K562 (cell line): ENCODE measurements at regions not wholly inside any gene's neighbourhood (a gene's known extent, or its start where the extent isn't known, plus 50 kb on each side); places are given as distances from the start of the nearest gene placed in this dataset.

ENCODE experiments used
- ATAC-seq: fragments of 200-7000 bp; cut with Tn5 transposase; 3 replicates; pipeline ENCODE4 v1.9.1; 2020; ENCODE audit warnings: moderate library complexity
- BruUV-seq: library from RNA; stranded (reverse); fragments of 400-500 nt; replicated peaks from 2 replicates; lab custom pipeline; 2021; lab: Mats Ljungman, UMichigan
- CTCF ChIA-PET: fragments of 300-600 bp; formaldehyde crosslinking; extraction: SDS; loops from one replicate; lab custom pipeline; 2021; ENCODE audit warnings: low intra/inter-chr PET ratio; lab: Yijun Ruan, JAX
- POLR2A ChIA-PET: fragments of 300-600, 350-650 bp; sonication (Branson Sonifier 250); formaldehyde crosslinking; extraction: SDS; loops from one replicate; lab custom pipeline; 2021; ENCODE audit warnings: antibody characterized with exemption, inconsistent platforms; lab: Yijun Ruan, JAX
- DNase-seq, 4 experiments: peaks; one replicate each; pipeline versions ENCODE4 v3.0.0 to v3.0.0-alpha.2; 2011 to 2018; ENCODE audit warnings: low spot score in 3 of 4, mixed read lengths in 3 of 4; ENCODE audit errors: extremely low read depth in 1 of 4
- FAIRE-seq: peaks from 2 replicates; lab custom pipeline; 2011; peaks lifted over from hg19 to GRCh38; lab: Jason Lieb, UNC
- H2AFZ ChIP-seq: 2 replicates; pipeline ENCODE4 v1.6.0; 2011; ENCODE audit warnings: low read depth, low read length, control low read depth, inconsistent platforms
- H3K27ac ChIP-seq: fragments of 200-600 bp; 3 replicates; pipeline ENCODE4 v1.8.0; 2011; ENCODE audit warnings: low read depth, mild to moderate bottlenecking, control low read depth, inconsistent platforms, low read length, moderate library complexity, mixed read lengths; ENCODE audit errors: extremely low read depth
- H3K27me3 ChIP-seq, 2 experiments: fragments of 300-600 bp in 1 of 2; 2 replicates in 1 of 2; 3 replicates in 1 of 2; pipeline versions ENCODE4 v1.6.0 to v1.8.0; 2011; ENCODE audit warnings: inconsistent platforms in 2 of 2, low read length in 2 of 2, mild to moderate bottlenecking in 1 of 2, mixed read lengths in 1 of 2, moderate library complexity in 1 of 2; ENCODE audit not compliant: control insufficient read depth in 2 of 2, insufficient read depth in 2 of 2
- H3K36me3 ChIP-seq: fragments of 300-600 bp; 3 replicates; pipeline ENCODE4 v1.8.0; 2011; ENCODE audit warnings: mild to moderate bottlenecking, low read length, inconsistent platforms; ENCODE audit not compliant: control insufficient read depth, insufficient read depth
- H3K4me1 ChIP-seq, 2 experiments: fragments of 200-600 bp in 1 of 2; replicated peaks in 1 of 2; 2 replicates in 1 of 2; 3 replicates in 1 of 2; pipeline versions ENCODE4 v1.5.1 to v1.8.0; 2011; ENCODE audit warnings: inconsistent platforms in 2 of 2, low read length in 2 of 2, mild to moderate bottlenecking in 1 of 2, mixed read lengths in 1 of 2, moderate library complexity in 1 of 2; ENCODE audit not compliant: control insufficient read depth in 2 of 2, insufficient read depth in 2 of 2
- H3K4me2 ChIP-seq: 2 replicates; pipeline ENCODE4 v1.6.1; 2011; ENCODE audit warnings: low read length, control low read depth, inconsistent platforms, mixed read lengths; ENCODE audit not compliant: insufficient read depth
- H3K4me3 ChIP-seq: fragments of 200-600 bp; sonication (generic), shearing (Covaris generic); 2 replicates; pipeline ENCODE4 v1.5.1; 2016; ENCODE audit warnings: control low read depth, inconsistent platforms
- H3K79me2 ChIP-seq: fragments of 200-600 bp; 3 replicates; pipeline ENCODE4 v1.8.0; 2011; ENCODE audit warnings: low read length, inconsistent platforms; ENCODE audit not compliant: control insufficient read depth, insufficient read depth
- H3K9ac ChIP-seq, 2 experiments: 2 replicates each; pipeline versions ENCODE4 v1.6.0 to v1.6.1; 2011; ENCODE audit warnings: low read depth in 2 of 2, low read length in 2 of 2, control low read depth in 1 of 2, inconsistent platforms in 1 of 2, mild to moderate bottlenecking in 1 of 2, mixed read lengths in 1 of 2; ENCODE audit not compliant: insufficient read depth in 1 of 2
- H3K9me1 ChIP-seq: one replicate; pipeline ENCODE4 v1.6.0; 2011; ENCODE audit warnings: inconsistent platforms, mild to moderate bottlenecking, low read length, moderate library complexity; ENCODE audit not compliant: control insufficient read depth, insufficient read depth
- H3K9me3 ChIP-seq: replicated peaks from 2 replicates; pipeline ENCODE4 v1.5.1; 2011; ENCODE audit warnings: low read depth, low read length, inconsistent platforms; ENCODE audit not compliant: control insufficient read depth, insufficient read depth
- H4K20me1 ChIP-seq: replicated peaks from 2 replicates; pipeline ENCODE4 v1.6.1; 2011; ENCODE audit warnings: low read length, inconsistent platforms, mixed read lengths; ENCODE audit not compliant: control insufficient read depth, insufficient read depth
- ARID1B ChIP-seq: fragments of 450-650 bp; IDR thresholded peaks from 2 replicates; pipeline ENCODE4 v1.6.1; 2016; ENCODE audit warnings: antibody characterized with exemption, mild to moderate bottlenecking, inconsistent platforms
- ATF1 ChIP-seq, 2 experiments: fragments of 450-650 bp in 1 of 2; IDR thresholded peaks; 2 replicates each; pipeline ENCODE4 v1.6.1; 2016; ENCODE audit warnings: missing compliant biosample characterization in 1 of 2, missing genetic modification characterization in 1 of 2
- CBFB ChIP-seq: sonication (generic); formaldehyde crosslinking; IDR thresholded peaks from 2 replicates; pipeline ENCODE4 v1.4.0; 2020; ENCODE audit warnings: mild to moderate bottlenecking, missing genetic modification reagents
- CBX3 ChIP-seq, 2 experiments: IDR thresholded peaks; 1 replicate in 1 of 2; 2 replicates in 1 of 2; pipeline ENCODE4 v1.6.1; 2012; ENCODE audit warnings: inconsistent platforms in 2 of 2, low read length in 2 of 2, borderline replicate concordance in 1 of 2, control low read depth in 1 of 2
- DDX20 ChIP-seq: fragments of 450-650 bp; IDR thresholded peaks from 2 replicates; pipeline ENCODE4 v1.6.1; 2016; ENCODE audit warnings: missing genetic modification characterization, low read depth, mild to moderate bottlenecking, missing compliant biosample characterization, moderate library complexity
- FOXK1 ChIP-seq: sonication (generic); formaldehyde crosslinking; IDR thresholded peaks from 2 replicates; pipeline ENCODE4 v1.8.0; 2022; ENCODE audit warnings: missing genetic modification reagents, mild to moderate bottlenecking, borderline replicate concordance
- FOXO4 ChIP-seq: fragments of 450-650 bp; formaldehyde crosslinking; IDR thresholded peaks from 2 replicates; pipeline ENCODE4 v1.4.0; 2020; ENCODE audit warnings: mild to moderate bottlenecking, moderate library complexity
- LEF1 ChIP-seq: fragments of 450-650 bp; IDR thresholded peaks from 2 replicates; pipeline ENCODE4 v1.6.1; 2016; ENCODE audit warnings: mild to moderate bottlenecking
- MXD1 ChIP-seq: fragments of 250-450 bp; sonication (Bioruptor Pico); IDR thresholded peaks from 2 replicates; pipeline ENCODE4 v1.8.0; 2021; ENCODE audit warnings: borderline replicate concordance, mild to moderate bottlenecking, moderate library complexity; ENCODE audit not compliant: poor library complexity, severe bottlenecking
- NFIC ChIP-seq: fragments of 450-650 bp; IDR thresholded peaks from 2 replicates; pipeline ENCODE4 v1.6.1; 2017; ENCODE audit warnings: mild to moderate bottlenecking, inconsistent platforms
- SP2 ChIP-seq: IDR thresholded peaks from 2 replicates; pipeline ENCODE4 v1.6.1; 2011; ENCODE audit warnings: mild to moderate bottlenecking, low read depth, low read length, moderate library complexity; ENCODE audit not compliant: poor library complexity, severe bottlenecking; ENCODE audit errors: extremely low read depth
- THAP7 ChIP-seq: fragments of 250-450 bp; sonication (Bioruptor Pico); IDR thresholded peaks from 2 replicates; pipeline ENCODE4 v1.5.0; 2021
- ZNF347 ChIP-seq: fragments of 450-650 bp; formaldehyde crosslinking; IDR thresholded peaks from 2 replicates; pipeline ENCODE4 v1.4.0; 2020; ENCODE audit warnings: low read depth, mild to moderate bottlenecking, moderate library complexity
- WGBS: fragments of 100-300 bp; shearing (Covaris generic); methylation state at CpG from one replicate; pipeline ENCODE4 v1.1.6; 2016; ENCODE audit warnings: low coverage, mixed read lengths; ENCODE audit not compliant: insufficient coverage; ENCODE audit errors: missing lambda C conversion rate; 5-methylcytosine and 5-hydroxymethylcytosine counted together
- in situ Hi-C: fragments of 300-500 bp; cut with MboI; formaldehyde crosslinking; loops from 4 replicates; pipeline ENCODE4 v1.15.0; 2018; ENCODE audit warnings: inconsistent platforms, mixed read lengths
- intact Hi-C: fragments of 100-400 bp; cut with micrococcal nuclease; formaldehyde crosslinking; loops from 2 replicates; pipeline ENCODE4 v1.14.2; 2022

- H3K27me3 ChIP-seq: peaks cover 0 to 8% of the 10 kb centered on the region in 2 experiments; a peak in 2 of 5 replicates
- CTCF ChIA-PET: no interaction called here
- no peak overlapping the region for H3K27ac ChIP-seq
- intact Hi-C loops (no loop called here), in situ Hi-C loops (no loop called here)
- no peaks in the 10 kb centered on the region for H3K79me2 ChIP-seq
- no TSS peak for BruUV-seq
- POLR2A ChIA-PET: no interaction called here
- no peaks in the 10 kb centered on the region for H4K20me1 ChIP-seq
- no peaks in the 10 kb centered on the region for H3K9me3 ChIP-seq
- H3K4me3 ChIP-seq: no peak overlapping the region
- FAIRE-seq (no peak), ATAC-seq (no peak), DNase-seq (no peak)
- no peaks in the 10 kb centered on the region for H3K9me1 ChIP-seq
- H3K36me3 ChIP-seq: no peaks in the 10 kb centered on the region
- no peaks in the 10 kb centered on the region for H3K4me1 ChIP-seq
- H3K9ac ChIP-seq: no peak overlapping the region
- no peak overlapping the region for H3K4me2 ChIP-seq
- no peak overlapping the region for H2AFZ ChIP-seq
- WGBS: 0% methylated on average over 1 of the region's 1 CpG
- TF ChIP-seq THAP7 (CRISPR knock-in tag): no peak
- TF ChIP-seq DDX20 (tag): no peak
- no peak for TF ChIP-seq SP2
- TF ChIP-seq FOXK1 (CRISPR knock-in tag): no peak
- TF ChIP-seq CBX3 (IDR thresholded peaks at IDR 0.05; ENCODE audit: borderline replicate concordance in 1 of 2, low read length in 2 of 2): no peak
- TF ChIP-seq ZNF347 (CRISPR knock-in tag): no peak
- no peak for TF ChIP-seq ATF1 (CRISPR knock-in tag; IDR thresholded peaks at IDR 0.05)
- no peak for TF ChIP-seq ATF1 (tag; IDR thresholded peaks at IDR 0.05)
- no peak for TF ChIP-seq NFIC
- no peak for TF ChIP-seq ARID1B
- TF ChIP-seq CBFB (CRISPR knock-in tag): no peak
- no peak for TF ChIP-seq FOXO4 (CRISPR knock-in tag)
- TF ChIP-seq MXD1 (CRISPR knock-in tag): no peak
- TF ChIP-seq LEF1: no peak
These were observed 175.4 kb upstream of the PELI2 start for GRCh38 chr14:55942826-55943225.
